Glutamatergic neuron (in vitro differentiated cells): ENCODE measurements at regions not wholly inside any gene's neighbourhood (a gene's known extent, or its start where the extent isn't known, plus 50 kb on each side); places are given as distances from the start of the nearest gene placed in this dataset.

Experiments used
- DNase-seq: peaks from one replicate; pipeline ENCODE4 v3.0.0; 2022
- H3K27ac Mint-ChIP-seq: one replicate; pipeline ENCODE4 v1.8.0; 2020; ENCODE audit warnings: mild to moderate bottlenecking, mixed read lengths, inconsistent platforms; ENCODE audit not compliant: unreplicated experiment
- H3K27me3 Mint-ChIP-seq: one replicate; pipeline ENCODE4 v1.8.0; 2020; ENCODE audit warnings: mild to moderate bottlenecking, moderate library complexity, mixed read lengths, inconsistent platforms; ENCODE audit not compliant: unreplicated experiment
- H3K36me3 Mint-ChIP-seq: one replicate; pipeline ENCODE4 v1.8.0; 2020; ENCODE audit warnings: mild to moderate bottlenecking, mixed read lengths, inconsistent platforms; ENCODE audit not compliant: unreplicated experiment
- H3K4me1 Mint-ChIP-seq: one replicate; pipeline ENCODE4 v1.8.0; 2020; ENCODE audit warnings: mild to moderate bottlenecking, low read depth, mixed read lengths, inconsistent platforms; ENCODE audit not compliant: unreplicated experiment
- H3K4me3 Mint-ChIP-seq: one replicate; pipeline ENCODE4 v1.8.0; 2020; ENCODE audit warnings: mild to moderate bottlenecking, mixed read lengths, inconsistent platforms; ENCODE audit not compliant: unreplicated experiment
- H3K9me3 Mint-ChIP-seq: one replicate; pipeline ENCODE4 v1.8.0; 2020; ENCODE audit warnings: mild to moderate bottlenecking, moderate library complexity, mixed read lengths, inconsistent platforms; ENCODE audit not compliant: unreplicated experiment
- CTCF ChIP-seq: fragments of 200-600 bp; sonication (generic); IDR thresholded peaks from one replicate; pipeline ENCODE4 v1.5.0; 2021; ENCODE audit not compliant: partially characterized antibody, unreplicated experiment

GRCh38 chr2:146852661-146853060 lies 992.2 kb upstream of the ACVR2A start:
- Mint-ChIP-seq H3K36me3 (no peaks in the 10 kb centered on the region), H3K27me3 (no peaks in the 10 kb centered on the region), H3K4me3 (no peak overlapping the region), H3K27ac (no peak overlapping the region), H3K4me1 (no peaks in the 10 kb centered on the region), H3K9me3 (no peaks in the 10 kb centered on the region)
- TF ChIP-seq CTCF: no peak
- DNase-seq: no peak

- Mint-ChIP-seq H3K27ac (no peak overlapping the region), H3K4me3 (no peak overlapping the region), H3K9me3 (no peaks in the 10 kb centered on the region), H3K36me3 (no peaks in the 10 kb centered on the region), H3K4me1 (no peaks in the 10 kb centered on the region), H3K27me3 (no peaks in the 10 kb centered on the region)
- no peak for TF ChIP-seq CTCF
- DNase-seq: no peak
These were observed 994.1 kb upstream of the ACVR2A start for GRCh38 chr2:146850746-146851145.

GRCh38 chr2:146847846-146848245 lies 997.0 kb upstream of the ACVR2A start:
- no peaks in the 10 kb centered on the region for H3K4me1 Mint-ChIP-seq
- no peaks in the 10 kb centered on the region for H3K36me3 Mint-ChIP-seq
- no peak overlapping the region for H3K4me3 Mint-ChIP-seq
- H3K27ac Mint-ChIP-seq: no peak overlapping the region
- H3K27me3 Mint-ChIP-seq: no peaks in the 10 kb centered on the region
- DNase-seq: no peak
- no peak for TF ChIP-seq CTCF
- H3K9me3 Mint-ChIP-seq: no peaks in the 10 kb centered on the region

GRCh38 chr2:146844226-146844990 lies 1000.4 kb upstream of the ACVR2A start:
- no peaks in the 10 kb centered on the region for H3K9me3 Mint-ChIP-seq
- no peak for TF ChIP-seq CTCF

GRCh38 chr2:146837857-146838256 lies 1007.0 kb upstream of the ACVR2A start:
- no peaks in the 10 kb centered on the region for H3K27me3 Mint-ChIP-seq
- H3K4me1 Mint-ChIP-seq: peaks cover 7% of the 10 kb centered on the region
- no peak overlapping the region for H3K4me3 Mint-ChIP-seq
- no peaks in the 10 kb centered on the region for H3K36me3 Mint-ChIP-seq
- no peak for TF ChIP-seq CTCF
- DNase-seq: no peak
- no peaks in the 10 kb centered on the region for H3K9me3 Mint-ChIP-seq
- no peak overlapping the region for H3K27ac Mint-ChIP-seq

More at GRCh38 chr2:146844226-146844990, 1000.4 kb upstream of the ACVR2A start:
- DNase-seq: no peak
- no peak overlapping the region for H3K4me3 Mint-ChIP-seq
- H3K27me3 Mint-ChIP-seq: no peaks in the 10 kb centered on the region
- no peaks in the 10 kb centered on the region for H3K36me3 Mint-ChIP-seq
- H3K27ac Mint-ChIP-seq: no peak overlapping the region
- no peaks in the 10 kb centered on the region for H3K4me1 Mint-ChIP-seq
